ENCODE measurements at regions not wholly inside any gene's neighbourhood (a gene's known extent, or its start where the extent isn't known, plus 50 kb on each side); places are given as distances from the start of the nearest gene placed in this dataset.
A peak's percentile ranks its signal among the peaks of the same experiment; 100 is the strongest.

DNA sequence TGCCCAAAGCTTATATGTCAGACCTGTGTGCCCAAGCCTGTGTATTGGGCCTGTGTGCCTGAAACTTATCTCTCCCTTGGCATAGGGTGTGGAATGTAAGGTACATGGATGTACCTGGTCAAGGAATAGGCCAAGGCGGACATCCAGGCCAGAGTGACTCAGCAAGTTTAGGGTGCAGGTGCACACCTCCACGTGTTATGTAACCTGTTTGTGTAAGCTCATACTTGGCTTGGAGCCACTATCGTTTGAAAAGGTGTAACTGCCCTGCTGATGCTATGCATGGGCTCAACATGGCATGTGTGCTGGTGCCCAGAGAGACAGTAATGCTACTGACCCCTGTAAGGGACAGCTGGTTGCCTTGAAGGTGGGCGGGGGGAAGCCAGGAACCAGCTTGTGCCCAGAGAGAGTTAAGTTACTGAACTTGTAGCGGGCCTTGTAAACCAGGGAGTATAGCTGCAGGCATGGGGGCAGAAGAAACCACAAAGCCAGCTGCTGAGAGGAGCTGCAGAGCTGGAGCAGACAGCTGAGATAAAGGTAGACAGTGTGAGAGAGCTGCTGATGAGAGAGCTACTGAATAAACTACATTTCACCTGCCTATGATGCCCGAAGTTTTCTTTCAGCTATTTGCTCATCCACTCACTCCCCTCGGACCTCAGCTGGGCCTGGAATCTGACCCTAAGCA lies 656.4 kb upstream of the ZWINT start:
- Histone ChIP-seq H3K4me1 (no peaks in the 10 kb centered on the region), H3K27me3 (no peaks in the 10 kb centered on the region), H3K36me3 (no peaks in the 10 kb centered on the region), H3K9me3 (no peaks in the 10 kb centered on the region), H3K27ac (no peak overlapping the region), H3K4me3 (no peak overlapping the region)
- DNase-seq (no peak), ATAC-seq (no peak)
- TF ChIP-seq, protein P1, sequence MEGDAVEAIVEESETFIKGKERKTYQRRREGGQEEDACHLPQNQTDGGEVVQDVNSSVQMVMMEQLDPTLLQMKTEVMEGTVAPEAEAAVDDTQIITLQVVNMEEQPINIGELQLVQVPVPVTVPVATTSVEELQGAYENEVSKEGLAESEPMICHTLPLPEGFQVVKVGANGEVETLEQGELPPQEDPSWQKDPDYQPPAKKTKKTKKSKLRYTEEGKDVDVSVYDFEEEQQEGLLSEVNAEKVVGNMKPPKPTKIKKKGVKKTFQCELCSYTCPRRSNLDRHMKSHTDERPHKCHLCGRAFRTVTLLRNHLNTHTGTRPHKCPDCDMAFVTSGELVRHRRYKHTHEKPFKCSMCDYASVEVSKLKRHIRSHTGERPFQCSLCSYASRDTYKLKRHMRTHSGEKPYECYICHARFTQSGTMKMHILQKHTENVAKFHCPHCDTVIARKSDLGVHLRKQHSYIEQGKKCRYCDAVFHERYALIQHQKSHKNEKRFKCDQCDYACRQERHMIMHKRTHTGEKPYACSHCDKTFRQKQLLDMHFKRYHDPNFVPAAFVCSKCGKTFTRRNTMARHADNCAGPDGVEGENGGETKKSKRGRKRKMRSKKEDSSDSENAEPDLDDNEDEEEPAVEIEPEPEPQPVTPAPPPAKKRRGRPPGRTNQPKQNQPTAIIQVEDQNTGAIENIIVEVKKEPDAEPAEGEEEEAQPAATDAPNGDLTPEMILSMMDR (IDR thresholded peaks at IDR 0.05) = no peak
- no peak for TF ChIP-seq POLR2A (IDR thresholded peaks at IDR 0.05)
- 57% methylated on average over 6 of the region's 7 CpGs for WGBS (ENCODE audit: insufficient coverage, low coverage, low lambda C conversion rate, missing lambda C conversion rate)
- intact Hi-C loops (cut with DNase I) = no loop called here

DNA sequence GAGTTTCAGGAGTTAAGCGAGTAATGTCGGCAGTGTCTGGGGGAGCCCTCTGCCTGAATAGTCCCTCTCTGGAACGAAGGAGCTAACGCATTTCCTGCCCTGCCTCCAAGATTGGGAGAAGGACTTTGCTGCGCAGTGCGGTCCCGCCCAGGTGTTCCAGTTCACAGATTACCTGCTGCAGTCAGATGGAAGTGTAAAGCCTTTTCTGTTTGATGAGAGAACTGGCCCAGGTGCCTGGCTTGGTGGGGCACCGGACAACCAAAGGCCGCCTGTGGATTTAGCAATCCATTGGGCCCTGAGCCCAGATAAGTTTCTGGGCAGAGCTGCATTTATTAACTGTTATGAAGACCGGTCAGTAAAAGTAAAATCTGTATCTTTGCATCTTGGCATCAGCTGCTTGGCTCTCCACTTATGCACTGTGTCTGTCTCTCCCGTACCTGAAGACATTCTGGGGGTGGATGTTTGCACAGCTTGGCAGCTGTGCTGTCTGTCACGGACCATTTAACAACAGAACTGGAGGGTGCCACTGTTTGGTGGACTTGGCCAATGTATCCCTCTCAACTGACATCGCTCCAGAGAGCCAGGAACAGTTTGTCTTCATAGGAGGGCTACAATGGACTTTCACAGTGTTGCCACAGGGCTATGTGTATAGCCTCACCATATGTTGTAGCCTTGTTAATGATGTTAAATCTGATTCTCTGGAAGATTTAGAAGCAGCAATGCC lies 654.7 kb upstream of the ZWINT start:
- intact Hi-C loops (cut with DNase I) = no loop called here
- Histone ChIP-seq H3K4me1 (no peaks in the 10 kb centered on the region), H3K27ac (no peak overlapping the region), H3K27me3 (no peaks in the 10 kb centered on the region), H3K36me3 (no peaks in the 10 kb centered on the region), H3K4me3 (no peak overlapping the region), H3K9me3 (no peaks in the 10 kb centered on the region)
- no peak for DNase-seq
- TF ChIP-seq, protein P1 (IDR thresholded peaks at IDR 0.05) = no peak
- no peak for TF ChIP-seq POLR2A (IDR thresholded peaks at IDR 0.05)
- ATAC-seq = peak in 1 of 4 donors; percentile 36
- WGBS (ENCODE audit: insufficient coverage, low coverage, low lambda C conversion rate, missing lambda C conversion rate) = 69% methylated on average over 10 of the region's 13 CpGs

DNA sequence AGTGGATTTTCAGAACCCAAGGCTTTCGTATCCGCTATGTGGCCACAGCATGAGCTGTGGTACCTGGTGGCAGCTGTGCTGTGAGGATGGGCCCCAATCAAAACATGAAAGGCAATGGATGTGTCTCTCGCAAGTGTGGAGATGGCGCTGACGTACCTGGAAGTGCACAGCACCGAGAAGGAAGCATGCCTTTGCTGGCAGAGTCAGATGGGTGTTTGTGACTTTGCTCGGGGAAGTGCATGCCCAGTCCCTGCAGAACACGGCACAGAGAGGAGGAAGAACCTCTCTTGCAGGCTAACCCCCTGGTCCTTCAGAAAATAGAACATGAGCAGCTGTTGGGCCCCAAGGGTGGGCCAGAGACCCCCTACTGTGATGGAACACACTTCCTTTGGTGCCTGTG lies 654.1 kb upstream of the ZWINT start:
- Histone ChIP-seq H3K9me3 (no peaks in the 10 kb centered on the region), H3K36me3 (no peaks in the 10 kb centered on the region), H3K4me1 (no peaks in the 10 kb centered on the region), H3K27me3 (no peaks in the 10 kb centered on the region), H3K27ac (no peak overlapping the region), H3K4me3 (no peak overlapping the region)
- 70% methylated on average over 7 of the region's 8 CpGs for WGBS (ENCODE audit: insufficient coverage, low coverage, low lambda C conversion rate, missing lambda C conversion rate)
- DNase-seq (no peak), ATAC-seq (no peak)
- intact Hi-C loops (cut with DNase I) = no loop called here
- TF ChIP-seq, protein P1 (IDR thresholded peaks at IDR 0.05) = no peak
- TF ChIP-seq POLR2A (IDR thresholded peaks at IDR 0.05) = no peak

DNA sequence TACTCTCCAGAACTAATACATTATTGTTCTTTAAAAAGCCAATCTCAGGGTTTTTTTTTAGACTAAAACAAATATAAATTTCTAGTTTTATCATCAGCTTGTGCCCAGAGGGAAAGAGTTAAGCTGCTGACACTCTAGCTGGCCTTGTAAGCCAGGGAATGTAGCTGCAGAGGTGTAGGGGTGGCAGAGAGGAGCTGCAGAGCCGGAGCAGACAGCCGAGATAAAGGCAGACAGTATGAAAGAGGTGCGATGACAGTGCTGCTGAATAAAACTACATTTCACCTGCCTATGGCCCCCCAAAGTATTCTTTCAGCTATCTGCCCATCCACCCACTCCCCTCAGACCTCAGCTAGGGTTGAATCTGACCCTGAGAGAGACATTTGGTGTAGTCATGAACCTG lies 653.7 kb upstream of the ZWINT start:
- 58% methylated on average over 3 of the region's 3 CpGs for WGBS (ENCODE audit: insufficient coverage, low coverage, low lambda C conversion rate, missing lambda C conversion rate)
- no peaks in the 10 kb centered on the region for H3K36me3 ChIP-seq
- H3K27ac ChIP-seq = no peak overlapping the region
- no peaks in the 10 kb centered on the region for H3K27me3 ChIP-seq
- no peak for TF ChIP-seq POLR2A (IDR thresholded peaks at IDR 0.05)
- TF ChIP-seq, protein P1 (IDR thresholded peaks at IDR 0.05) = no peak
- intact Hi-C loops (cut with DNase I) = no loop called here
- no peaks in the 10 kb centered on the region for H3K9me3 ChIP-seq
- DNase-seq (no peak), ATAC-seq (no peak)
- H3K4me1 ChIP-seq = no peaks in the 10 kb centered on the region
- no peak overlapping the region for H3K4me3 ChIP-seq
